Retinal pigment epithelial cell (primary cell): ENCODE measurements at regions not wholly inside any gene's neighbourhood (a gene's known extent, or its start where the extent isn't known, plus 50 kb on each side); places are given as distances from the start of the nearest gene placed in this dataset.

Experiments
- DNase-seq: peaks from one replicate; pipeline ENCODE4 v3.0.0-alpha.2; 2010; ENCODE audit warnings: low read depth
- H3K4me3 ChIP-seq: 2 replicates; pipeline ENCODE4 v1.5.1; 2011; ENCODE audit warnings: mild to moderate bottlenecking, low read length, control low read depth, moderate library complexity
- TF ChIP-seq, protein P1 (sequence below): conservative IDR thresholded peaks from 2 replicates; pipeline ENCODE4 v1.5.1; 2011; ENCODE audit warnings: low read depth, low read length, control low read depth, inconsistent platforms

DNA sequence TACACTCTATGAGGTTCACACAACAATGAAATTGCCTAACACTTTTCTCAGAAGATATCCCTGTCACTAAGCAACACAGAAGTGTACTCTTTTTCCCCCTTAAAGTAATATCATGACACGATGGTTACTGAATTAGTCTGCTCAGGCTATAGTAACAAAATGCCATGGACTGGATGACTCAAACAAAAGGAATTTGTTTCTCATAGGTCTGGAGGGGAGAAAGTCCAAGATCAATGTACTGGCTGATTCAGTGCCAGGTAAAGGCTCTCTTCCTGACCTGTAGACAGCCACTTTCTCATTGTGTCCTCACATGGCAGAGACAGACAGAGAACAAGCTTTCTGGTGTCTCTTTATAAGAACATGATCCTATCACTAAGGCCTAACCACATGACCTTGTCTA lies 211.9 kb downstream of the RBM43 start:
- TF ChIP-seq, protein P1, sequence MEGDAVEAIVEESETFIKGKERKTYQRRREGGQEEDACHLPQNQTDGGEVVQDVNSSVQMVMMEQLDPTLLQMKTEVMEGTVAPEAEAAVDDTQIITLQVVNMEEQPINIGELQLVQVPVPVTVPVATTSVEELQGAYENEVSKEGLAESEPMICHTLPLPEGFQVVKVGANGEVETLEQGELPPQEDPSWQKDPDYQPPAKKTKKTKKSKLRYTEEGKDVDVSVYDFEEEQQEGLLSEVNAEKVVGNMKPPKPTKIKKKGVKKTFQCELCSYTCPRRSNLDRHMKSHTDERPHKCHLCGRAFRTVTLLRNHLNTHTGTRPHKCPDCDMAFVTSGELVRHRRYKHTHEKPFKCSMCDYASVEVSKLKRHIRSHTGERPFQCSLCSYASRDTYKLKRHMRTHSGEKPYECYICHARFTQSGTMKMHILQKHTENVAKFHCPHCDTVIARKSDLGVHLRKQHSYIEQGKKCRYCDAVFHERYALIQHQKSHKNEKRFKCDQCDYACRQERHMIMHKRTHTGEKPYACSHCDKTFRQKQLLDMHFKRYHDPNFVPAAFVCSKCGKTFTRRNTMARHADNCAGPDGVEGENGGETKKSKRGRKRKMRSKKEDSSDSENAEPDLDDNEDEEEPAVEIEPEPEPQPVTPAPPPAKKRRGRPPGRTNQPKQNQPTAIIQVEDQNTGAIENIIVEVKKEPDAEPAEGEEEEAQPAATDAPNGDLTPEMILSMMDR, result no peak
- no peak overlapping the region for H3K4me3 ChIP-seq
- peak; percentile 73 for DNase-seq

DNA sequence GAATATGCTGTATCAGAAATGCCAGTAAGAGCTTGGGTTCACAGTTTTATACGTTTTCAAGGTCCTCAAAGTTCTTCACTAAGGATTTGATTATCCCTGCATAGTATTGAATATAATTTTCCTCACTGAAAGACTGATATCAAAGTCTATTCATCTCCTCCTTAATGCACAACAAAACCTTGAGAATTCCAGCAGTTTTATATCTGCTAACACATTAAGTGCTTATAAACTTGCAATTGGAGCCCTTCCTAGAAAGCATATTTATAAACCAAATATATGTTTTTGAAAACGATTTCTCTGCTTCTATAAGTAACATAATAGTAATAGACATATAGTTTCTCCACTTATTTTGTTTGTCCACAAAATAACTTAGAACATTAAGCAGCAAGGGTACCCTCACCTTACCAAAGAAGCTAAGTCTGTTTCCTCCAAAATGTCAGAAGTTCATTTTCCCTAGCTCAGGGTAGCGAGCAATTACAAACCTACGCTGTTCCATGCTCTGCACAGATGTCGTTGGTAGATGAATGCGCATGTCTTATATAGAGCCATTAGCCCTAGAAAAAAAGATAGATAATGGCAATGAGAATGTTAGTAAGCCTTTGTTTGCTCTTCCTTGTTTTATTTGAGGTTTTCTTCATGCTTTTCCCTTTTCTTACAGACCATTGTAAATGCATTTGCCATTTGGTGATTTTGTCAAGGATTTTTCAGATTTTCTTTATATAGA lies 213.2 kb downstream of the RBM43 start:
- no peak overlapping the region for H3K4me3 ChIP-seq
- DNase-seq, result no peak
- TF ChIP-seq, protein P1, result no peak

DNA sequence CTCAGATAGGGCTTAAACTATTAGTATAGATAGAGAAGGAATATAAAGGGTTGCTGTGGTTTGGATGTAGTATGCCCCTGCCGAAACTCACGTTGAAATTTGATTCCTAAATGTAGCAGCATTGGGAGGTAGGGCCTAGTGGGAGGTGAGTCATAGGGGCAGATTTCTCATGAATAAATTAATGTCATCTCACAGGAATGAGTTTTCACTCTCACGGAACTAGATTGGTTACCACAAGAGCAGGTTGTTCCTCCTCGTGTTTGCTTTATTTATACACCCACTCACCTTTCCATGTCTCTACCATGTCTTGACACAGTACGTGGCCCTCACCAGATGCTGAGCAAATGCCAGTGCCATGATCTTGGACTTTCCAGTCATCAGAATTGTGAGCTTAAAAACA lies 218.2 kb downstream of the RBM43 start:
- DNase-seq, result no peak
- H3K4me3 ChIP-seq, result no peak overlapping the region
- TF ChIP-seq, protein P1, result no peak

DNA sequence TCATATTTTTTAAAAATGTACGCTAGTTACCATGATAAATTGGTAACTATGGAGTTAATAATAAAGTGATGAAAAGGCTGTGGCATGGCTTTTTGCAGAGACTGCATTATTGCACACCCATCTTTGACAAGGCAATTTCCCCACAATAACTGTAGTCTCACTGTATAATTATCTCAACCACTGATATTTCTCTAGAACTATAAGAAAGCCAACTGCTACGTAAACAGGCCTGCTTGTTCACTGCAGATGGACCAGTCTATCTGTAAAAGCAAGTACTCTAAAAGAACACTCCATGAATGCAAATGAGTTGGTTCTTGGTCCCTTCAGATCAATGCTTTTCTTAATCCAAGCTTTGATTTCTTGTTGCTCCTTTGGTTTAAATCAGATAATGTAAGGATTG lies 218.7 kb downstream of the RBM43 start:
- TF ChIP-seq, protein P1, result no peak
- no peak for DNase-seq
- no peak overlapping the region for H3K4me3 ChIP-seq

DNA sequence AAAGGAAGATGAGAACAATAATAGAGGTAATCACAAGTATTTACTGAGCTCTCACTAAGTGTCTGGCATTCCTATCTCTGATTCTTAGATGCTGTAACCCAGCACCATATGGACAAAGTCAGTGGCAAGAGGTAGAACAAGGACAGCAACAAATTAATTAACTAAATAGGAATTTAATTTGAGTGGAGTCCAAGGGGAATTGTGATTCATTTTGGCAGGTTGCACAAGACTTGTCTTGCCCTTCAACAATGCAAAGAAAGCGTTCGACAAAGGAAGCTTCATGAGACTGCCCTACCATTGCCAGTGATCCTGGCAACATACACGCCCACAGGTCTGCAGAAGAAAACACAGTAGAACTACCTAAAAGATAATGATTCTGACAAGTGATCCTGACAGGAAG lies 221.6 kb downstream of the RBM43 start:
- H3K4me3 ChIP-seq, result no peak overlapping the region
- TF ChIP-seq, protein P1, result no peak
- no peak for DNase-seq

DNA sequence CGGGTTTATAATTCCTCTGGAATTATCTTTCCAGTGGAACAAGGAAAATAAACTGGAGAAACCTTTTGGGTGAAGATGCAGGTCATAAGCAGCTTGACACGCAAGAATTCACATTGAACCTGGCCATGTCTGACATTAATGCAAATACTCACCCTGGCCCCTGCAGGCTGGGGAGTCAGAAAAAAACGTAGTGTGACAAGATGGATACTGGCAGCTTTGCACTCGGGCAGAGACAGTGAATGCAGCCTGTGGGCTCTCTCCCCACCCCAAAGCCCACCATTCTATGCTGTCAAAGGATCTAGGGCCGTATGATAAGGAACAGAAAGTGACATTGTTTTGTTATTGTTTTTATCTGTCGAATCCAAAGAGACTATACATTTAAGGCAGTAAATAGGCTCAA lies 223.1 kb downstream of the RBM43 start:
- TF ChIP-seq, protein P1, result no peak
- H3K4me3 ChIP-seq, result no peak overlapping the region
- DNase-seq, result no peak

DNA sequence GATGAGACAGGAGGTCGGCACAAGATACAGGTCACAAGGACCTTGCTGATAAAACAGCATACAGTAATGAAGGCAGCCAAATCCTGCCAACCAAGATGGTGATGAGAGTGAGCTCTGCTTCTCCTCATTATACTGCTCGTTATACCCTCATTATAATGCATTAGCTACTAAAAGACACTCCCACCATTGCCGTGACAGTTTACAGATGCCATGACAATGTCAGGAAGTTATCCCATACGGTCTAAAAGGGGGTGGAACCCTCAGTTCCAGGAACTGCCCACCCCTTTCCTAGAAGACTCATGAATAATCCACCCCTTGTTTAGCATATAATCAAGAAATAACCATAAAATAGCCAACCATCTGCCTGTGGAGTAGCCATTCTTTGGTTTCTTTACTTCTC lies 224.2 kb downstream of the RBM43 start:
- DNase-seq, result no peak
- TF ChIP-seq, protein P1, result no peak
- no peak overlapping the region for H3K4me3 ChIP-seq
